LoVo (cell line): ENCODE measurements at regions not wholly inside any gene's neighbourhood (a gene's known extent, or its start where the extent isn't known, plus 50 kb on each side); places are given as distances from the start of the nearest gene placed in this dataset.
"Not testable (repeated sequence)": the region's sequence is repeated elsewhere in the genome, so short reads cannot be mapped to it uniquely, and the experiment has no call there.

Experiments
- DNase-seq: peaks from one replicate; pipeline ENCODE4 v3.0.0-alpha.2; 2016; ENCODE audit warnings: low spot score

DNA sequence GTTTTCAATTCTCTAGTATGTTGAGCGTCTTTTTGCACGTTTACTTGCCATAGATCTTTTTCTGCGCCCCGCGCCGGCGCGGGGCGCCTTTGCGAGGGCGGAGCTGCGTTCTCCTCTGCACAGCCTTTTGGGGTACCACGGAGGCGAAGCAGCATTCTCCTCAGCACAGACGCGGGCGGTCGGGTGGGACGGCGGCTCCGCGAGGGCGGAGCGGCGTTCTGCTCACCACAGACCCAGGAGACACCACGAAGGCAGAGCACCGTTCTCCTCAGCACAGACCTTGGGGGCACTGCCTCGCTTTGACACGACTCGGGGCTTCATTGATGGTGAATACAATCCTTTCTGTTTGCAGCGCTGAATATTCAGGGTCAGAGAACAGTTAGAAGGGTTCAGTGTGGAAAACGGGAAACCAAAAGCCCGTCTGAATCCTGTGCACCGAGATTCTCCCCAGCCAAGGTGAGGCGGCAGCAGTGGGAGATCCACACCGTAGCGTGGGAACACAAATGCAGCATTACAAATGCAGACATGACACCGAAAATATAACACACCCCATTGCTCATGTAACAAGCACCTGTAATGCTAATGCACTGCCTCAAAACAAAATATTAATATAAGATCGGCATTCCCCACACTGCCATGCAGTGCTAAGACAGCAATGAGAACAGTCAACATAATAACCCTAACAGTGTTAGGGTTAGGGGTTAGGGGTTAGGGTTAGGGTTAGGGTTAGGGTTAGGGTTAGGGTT is 190.7 kb upstream of the VIPR2 start:
- not testable (repeated sequence) for DNase-seq

DNA sequence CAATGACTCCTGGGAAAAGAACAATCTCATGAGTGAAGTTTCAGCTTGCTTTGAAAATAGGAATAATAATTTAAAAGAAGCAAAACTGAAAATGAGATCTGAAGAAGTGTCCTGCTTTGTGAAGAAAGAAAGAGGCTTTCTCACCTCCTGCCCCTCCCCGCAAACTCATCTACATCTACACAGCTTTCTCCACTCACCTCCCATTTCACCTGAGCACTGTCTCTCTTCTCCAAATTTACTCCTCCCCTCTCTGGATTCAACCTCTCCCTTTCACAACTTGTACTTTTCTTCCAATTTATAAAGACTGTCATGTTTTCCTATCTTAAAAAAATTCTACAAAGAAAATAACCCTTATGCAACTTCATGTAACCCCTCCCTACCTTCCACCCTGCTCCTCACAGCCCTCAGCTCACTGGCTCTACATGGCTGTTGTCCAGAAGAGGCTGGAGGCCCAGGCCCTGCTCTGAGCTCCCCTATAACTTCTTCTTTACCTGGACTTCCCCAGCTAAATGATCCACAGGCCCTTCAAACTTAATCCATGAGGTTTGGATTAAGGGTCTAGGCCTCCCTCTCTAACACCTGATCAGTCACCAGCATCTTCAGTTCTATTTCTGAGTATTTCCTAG is 188.3 kb upstream of the VIPR2 start:
- DNase-seq: not testable (repeated sequence)

DNA sequence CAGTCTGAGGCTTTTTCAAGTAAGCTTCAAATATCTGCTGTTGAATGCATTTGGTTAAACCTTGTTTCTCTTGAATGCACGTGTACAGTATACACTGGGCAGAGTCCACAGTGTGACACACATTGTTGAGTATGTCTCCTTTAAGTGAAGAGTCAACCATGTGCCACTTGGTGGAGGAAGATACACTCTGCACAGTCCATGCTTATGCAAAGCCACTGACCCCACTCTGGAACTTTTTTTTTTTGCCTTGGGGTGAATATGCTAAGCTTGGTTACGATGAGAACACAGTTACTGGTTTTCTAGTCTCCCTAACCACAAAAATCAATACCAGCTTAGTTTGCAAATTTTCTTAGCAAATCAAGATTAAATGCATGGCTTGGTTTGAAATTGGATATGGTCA is 186.8 kb upstream of the VIPR2 start:
- DNase-seq: no peak

DNA sequence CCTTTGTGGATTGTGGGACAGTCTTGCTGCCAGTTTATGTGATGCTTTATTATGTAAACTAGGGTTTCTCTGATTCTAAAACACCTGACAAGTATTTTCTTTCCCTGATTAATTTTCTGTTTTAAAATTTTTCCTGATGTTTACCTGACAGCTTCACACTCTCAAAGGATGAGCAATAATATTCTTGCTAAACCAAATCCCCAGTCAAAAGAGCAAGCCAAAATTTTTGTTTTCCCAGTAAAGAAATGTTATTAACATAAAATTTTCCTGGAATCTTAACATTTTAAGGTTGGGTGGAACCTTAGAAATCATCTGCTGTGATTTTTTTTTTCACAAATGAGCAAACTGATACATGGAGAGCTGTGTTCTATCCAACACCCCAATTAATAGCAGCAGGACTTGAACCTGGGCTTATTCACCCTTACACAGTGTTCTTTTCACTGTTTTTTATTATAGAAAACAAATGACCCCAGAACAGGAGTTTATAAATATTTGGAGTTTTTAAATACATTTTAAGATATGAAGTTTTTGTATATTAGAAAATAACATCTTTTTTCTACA is 185.2 kb upstream of the VIPR2 start:
- DNase-seq: no peak

DNA sequence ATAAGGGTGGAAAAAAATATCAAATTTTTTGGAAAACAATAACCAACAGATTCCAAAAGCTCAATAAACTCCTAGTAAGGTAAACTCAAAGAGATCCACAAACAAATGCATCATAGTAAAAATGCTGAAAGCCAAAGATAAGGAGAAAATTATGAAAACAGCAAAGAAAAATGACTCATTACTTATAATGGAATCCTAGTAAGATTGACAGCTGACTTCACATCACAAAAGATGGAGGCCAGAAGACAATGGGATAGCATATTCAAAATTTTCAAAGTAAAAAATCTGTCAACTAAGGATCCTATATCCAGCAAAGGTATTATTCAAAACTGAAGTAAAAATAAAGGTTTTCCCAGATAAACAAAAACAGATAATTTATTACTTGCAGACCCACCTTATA is 183.4 kb upstream of the VIPR2 start:
- DNase-seq: no peak

DNA sequence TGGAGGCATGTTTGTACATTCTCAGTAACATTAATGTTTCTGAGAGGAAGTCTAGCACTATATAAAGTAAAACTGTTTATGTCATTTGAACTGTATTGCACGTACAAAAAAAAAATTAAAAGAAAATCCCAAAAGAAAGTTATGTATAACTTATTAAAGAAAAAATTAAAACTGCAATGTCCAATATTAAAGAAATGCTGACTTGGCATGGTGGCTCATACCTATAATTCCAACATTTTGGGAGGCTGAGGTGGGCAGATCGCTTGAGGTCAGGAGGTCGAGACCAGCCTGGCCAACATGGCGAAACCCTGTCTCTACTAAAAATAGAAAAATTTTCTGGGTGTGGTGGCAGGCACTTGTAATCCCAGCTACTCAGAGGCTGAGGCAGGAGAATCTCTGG is 178.7 kb upstream of the VIPR2 start:
- no peak for DNase-seq

DNA sequence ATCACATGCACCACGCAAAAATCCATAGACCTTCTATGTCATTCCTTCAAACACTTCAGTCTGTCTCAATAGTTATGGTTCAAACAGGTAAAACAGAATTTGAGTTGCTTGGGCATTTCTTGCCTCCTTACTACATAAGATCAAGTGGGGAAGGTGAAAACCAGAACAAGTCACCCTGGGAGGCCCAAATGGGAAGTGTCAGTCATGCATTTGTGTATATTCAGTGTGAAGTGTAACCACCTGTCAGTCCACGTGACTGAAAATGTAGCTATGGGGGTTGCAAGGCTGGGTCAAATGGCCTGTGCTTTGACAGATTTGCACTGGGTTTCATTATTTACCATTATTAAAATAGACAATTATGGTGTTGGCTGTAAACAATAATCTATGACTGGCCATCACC is 176.6 kb upstream of the VIPR2 start:
- no peak for DNase-seq

DNA sequence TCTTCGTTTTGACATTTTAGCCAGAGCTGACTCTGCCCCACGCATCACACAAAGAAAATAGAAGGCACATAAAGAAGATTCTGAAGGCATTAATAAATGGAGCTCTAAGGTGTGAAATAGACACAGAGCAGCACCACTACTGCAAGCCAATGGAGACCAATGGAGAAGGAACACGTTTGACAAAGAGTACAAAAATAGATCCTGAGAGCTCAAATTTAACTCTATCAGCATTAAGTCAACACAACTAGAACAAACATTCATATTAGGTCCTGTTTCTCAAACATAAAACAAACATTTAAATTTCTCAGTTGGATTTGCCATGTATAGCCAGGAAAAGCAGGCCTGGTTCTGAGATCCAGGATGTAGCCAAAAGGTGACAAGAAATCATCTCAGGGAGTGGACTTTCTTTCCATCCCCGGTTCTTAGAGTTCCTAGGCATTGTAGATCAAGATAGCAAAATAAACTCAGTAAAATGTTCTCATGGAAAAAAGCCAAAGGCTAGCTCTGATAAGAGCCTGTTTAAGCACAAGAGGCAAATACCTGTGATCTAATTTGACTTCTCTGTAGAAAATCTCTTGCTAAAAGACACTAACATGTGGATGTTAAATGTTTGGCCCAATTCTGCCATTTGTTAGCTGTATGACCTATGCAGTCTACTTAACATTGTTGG is 174.2 kb upstream of the VIPR2 start:
- no peak for DNase-seq

DNA sequence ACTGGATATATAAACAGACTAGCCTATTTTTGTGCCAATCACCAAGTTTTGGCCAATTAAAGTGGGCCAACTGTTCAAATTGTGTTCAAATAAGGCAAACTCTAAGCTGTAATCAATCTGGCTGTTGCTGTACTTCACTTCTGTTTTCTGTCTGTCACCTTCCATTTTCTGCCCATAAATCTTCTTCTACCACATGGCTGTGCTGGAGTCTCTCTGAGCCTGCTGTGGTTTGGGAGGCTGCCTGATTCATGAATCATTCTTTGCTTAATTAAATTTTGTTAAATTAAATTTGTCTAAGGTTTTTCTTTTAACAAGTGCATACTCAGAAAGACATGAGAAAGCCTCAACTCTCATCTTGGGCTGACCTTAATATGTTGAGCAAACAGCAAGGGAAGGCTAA is 172.6 kb upstream of the VIPR2 start:
- no peak for DNase-seq

DNA sequence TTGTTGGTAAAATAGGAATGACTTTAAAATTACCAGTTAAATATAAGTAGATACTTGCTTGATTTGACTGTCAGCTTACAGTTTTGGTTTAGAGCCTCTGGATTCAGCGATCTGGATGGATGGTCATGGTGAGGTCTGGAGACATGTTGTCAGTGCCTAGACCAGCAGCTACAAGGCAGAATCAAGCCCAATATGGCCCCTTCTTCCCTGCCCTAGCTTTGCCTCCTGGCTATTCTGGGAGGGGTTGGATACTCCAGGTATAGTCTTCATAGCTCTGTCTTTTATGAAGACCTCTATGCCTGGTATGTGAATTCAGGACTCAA is 166.5 kb upstream of the VIPR2 start:
- no peak for DNase-seq

DNA sequence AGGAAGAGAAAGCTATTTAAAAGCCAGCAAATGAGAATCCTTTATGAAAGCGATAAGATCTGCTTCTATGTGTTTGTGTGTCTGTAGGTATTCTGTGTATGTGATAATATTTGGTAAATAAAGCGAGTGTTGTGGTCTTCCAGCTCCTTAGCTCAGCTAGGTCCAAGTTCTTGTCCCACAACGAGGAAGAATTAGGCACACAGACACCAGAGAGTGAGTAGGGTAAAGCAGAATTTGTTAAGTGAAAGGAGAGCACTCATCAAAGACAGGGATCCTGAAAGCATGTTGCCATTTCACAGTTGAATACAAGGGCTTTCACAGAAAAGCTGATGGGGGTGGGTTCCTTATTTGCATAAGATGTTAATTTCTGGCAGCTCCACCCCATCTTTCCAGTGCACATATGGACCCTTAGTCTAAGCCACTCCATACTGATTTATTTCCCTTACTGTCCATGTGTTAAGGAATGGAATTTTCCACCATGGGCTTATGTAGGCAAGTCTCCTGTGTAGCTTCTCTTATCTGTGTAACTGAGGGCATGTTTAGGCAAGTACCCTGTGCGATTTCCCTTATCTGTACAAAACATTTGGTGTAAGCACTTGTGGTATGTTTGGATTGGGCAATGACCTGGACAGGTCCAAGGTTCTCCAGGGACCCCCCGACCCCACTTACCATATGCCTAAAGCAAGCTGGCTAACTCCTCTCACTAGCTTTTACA is 165.9 kb upstream of the VIPR2 start:
- DNase-seq: no peak

DNA sequence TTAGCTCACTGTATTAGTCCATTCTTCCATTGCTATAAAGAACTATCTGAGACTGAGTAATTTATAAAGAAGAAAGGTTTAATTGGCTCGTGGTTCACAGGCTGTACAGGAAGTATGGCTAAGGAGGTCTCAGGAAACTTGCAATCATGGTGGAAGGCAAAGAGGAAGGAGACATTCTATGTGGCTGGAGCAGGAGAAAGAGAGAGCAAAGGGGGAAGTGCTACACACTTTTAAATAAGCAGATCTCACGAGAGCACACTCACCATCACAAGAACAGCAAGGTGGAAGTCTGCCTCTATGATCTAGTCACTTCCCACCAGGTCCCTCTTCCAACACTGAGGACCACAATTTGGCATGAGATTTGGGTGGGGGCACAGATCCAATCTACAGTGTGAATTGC is 164.5 kb upstream of the VIPR2 start:
- not testable (repeated sequence) for DNase-seq

DNA sequence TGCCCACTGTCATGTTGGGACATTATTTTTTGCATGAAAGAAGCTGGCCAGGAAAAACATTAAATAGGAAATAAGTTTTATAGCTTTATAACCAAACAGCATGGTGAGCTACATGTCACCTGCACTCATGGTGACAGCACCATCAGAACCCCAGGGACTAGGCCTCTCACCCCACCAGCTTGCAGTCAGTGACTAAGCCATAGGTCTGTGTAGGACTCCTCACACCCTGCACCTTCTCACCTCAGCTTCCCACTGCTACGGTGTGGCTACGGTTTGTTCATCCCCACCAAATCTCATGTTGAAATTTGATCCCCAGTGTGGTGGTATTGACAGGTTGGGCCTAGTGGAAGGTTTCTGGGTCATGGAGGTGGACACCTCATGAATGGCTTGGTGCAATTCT is 161.3 kb upstream of the VIPR2 start:
- DNase-seq: no peak

DNA sequence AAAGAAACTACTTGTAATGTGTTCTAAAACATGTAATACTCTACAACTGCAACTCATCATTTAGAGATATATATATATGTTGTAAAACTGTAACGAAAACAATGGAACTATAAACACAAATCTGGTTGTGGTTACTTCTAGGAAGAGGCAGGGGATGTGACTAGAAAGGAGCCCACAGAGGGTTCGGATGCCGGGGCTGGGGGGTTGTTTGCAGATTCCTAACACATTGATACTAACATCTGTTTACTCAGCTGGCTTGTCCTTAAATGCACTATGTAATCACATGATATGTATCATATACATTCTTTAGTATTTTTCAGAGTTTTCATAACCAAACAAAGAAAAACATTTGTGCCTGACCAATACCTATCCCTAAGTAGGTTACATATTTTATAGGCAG is 160.5 kb upstream of the VIPR2 start:
- not testable (repeated sequence) for DNase-seq

DNA sequence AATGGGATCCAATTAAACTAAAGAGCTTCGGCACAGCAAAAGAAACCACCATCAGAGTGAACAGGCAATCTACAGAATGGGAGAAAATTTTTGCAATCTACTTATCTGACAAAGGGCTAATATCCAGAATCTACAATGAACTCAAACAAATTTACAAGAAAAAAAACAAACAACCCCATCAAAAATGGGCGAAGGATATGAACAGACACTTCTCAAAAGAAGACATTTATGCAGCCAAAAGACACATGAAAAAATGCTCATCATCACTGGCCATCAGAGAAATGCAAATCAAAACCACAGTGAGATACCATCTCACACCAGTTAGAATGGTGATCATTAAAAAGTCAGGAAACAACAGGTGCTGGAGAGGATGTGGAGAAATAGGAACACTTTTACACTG is 158.8 kb upstream of the VIPR2 start:
- DNase-seq: not testable (repeated sequence)

DNA sequence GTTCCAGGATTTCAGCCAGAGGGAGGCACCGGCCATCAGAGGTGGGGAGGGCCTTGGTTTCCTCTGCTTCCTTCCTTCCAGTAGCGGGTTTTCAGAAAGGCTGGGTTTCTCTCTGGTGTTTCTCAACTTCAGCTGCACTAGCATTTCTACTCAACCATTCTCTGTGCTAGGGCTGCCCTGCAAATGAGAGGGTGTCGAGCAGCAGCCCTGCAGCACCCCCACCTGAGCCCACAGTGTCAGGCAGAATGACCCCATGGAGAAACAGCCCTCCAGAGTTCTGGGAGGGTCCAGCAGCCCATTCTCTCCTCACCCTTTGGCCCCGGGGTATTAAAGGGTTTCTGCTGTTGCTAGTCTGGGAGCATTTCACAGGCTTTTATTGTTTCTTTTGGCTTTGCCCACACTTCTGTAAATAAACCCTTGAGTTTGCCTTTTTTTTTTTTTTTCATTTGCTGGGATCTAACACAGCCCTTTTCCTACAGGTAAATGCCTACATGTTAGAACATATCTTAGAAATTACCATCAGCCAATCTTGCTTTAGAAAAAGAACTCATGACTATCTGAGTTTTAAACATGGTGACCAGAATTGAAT is 151.5 kb upstream of the VIPR2 start:
- DNase-seq: no peak

DNA sequence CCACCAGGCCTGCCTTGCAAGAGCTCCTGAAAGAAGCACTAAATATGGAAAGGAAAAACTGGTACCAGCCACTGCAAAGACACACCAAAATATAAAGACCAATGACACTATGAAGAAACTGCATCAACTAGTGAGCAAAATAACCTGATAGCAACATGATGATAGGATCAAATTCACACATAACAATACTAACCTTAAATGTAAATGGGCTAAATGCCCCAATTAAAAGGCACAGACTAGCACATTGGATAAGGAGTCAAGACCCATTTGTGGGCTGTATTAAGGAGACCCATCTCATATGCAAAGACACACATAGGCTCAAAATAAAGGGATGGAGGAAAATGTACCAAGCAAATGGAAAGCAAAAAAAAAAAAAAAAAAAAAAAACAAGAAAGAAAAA is 141.8 kb upstream of the VIPR2 start:
- not testable (repeated sequence) for DNase-seq

DNA sequence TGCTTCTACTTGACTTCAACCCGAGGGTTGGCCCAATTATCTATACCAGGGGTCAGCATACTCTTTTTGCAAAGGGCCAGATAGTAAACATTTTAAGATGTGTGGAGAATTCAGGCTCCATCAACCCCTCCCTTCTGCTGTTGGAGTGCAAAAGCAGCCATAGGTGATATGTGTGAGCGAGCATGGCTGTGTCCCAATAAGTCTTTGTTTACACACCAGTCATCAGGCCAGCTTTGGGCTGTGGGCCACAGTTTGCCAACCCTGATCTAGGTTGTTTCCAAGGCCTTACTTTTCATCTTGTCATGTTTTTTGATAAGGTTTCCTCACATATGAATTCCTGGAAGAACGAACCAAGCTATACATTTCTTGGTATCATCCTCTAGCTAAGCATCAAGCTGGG is 136.9 kb upstream of the VIPR2 start:
- DNase-seq: no peak

DNA sequence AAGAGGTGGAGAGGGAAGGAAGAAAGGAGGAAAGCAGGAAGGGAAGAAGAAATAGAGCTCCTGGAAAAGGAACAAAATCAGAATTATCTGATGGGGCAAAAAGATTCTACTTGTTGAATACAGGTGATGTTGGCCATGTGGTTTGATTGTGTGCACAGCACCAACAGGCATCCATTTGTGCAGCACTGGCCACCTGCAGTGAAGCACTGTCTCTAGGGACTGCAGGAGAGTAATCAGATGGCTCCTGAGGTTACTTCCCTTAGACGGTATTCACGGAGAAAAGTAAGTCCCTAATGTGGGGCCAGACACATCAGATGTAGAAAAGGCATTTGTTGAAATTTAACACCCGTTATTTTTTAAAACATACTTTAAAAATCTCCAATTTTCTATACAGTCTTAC is 135.3 kb upstream of the VIPR2 start:
- no peak for DNase-seq

DNA sequence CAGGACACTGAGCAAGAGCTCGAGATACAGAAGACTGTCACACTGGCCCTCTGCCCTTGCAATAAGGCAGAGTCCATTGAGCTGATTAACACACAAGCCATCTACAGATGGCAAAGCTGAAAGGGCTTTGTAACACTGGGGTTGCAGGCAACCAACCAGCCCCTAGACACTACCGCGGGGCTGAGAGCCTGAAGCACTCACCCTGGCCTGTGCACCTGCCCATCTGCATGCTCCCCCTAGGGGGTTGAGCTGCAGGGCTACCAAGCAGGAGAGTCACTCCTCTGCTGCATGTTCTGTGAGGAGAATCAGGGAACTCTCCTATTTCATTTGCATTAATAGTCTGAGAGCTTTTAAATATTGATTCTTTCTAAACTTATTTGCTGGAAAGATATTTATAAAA is 128.1 kb upstream of the VIPR2 start:
- no peak for DNase-seq

DNA sequence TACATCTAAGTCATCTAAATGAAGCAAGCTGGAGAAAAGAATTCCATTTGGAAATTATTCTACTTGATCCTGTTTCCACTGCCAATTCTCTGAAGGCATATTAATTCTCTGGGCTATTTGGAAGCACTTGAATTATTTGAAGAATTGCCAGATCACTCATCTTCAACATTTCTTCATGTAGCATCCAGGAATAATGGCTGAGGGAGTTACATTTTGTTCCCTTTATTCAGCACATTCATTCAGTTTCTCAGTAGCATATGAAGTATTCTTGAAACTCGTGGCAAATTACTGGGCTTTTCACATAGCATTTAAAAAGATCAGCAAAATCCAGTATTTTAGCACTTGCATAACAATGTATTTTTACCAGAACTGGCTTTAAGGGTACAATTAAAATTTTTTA is 127.1 kb upstream of the VIPR2 start:
- no peak for DNase-seq

DNA sequence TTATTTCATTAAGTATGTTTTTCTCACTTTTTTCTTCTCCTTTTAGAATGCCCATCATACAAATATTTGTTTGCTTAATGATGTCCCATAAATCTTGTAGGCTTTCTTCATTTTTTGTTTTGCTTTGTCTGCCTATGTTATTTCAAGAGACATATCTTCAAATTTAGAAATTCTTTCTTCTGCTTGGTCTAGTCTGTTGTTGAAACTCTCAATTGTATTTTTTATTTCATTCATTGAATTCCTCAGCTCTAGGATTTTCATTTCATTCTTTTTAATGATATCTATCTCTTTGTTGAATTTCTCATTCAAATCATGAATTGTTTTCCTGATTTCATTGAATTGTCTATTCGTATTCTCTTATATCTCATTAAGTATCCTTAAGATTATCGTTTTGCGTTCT is 125.1 kb upstream of the VIPR2 start:
- no peak for DNase-seq
